ENCODE measurements at regions not wholly inside any gene's neighbourhood (a gene's known extent, or its start where the extent isn't known, plus 50 kb on each side); places are given as distances from the start of the nearest gene placed in this dataset.

DNA sequence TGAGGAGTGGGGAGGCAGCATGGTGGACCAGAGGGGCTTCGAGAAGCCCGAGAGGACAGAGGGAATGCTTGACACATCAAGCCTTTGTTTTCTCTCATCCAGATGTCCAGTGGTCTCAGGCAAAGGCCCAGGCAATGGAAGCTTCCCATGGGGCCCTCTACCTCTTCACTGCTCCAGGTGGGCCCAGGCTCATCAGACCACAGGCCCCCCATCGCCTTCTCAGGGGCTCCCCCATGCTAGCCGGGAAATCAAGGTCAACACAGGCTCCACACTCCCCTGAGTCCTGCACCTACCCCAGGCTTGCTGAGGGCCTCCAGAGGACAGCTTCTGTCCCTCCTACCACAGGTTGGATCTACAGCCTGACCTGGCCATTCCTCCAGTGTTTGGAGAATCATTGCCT, 157.5 kb downstream of the CHST1 start:
- no peaks in the 10 kb centered on the region for H3K36me3 ChIP-seq (ENCODE audit: control insufficient read depth in 2 of 2, insufficient read depth in 2 of 2, low read length in 2 of 2)
- H3K4me1 ChIP-seq (ENCODE audit: control insufficient read depth in 2 of 2, insufficient read depth in 2 of 2, low read length in 2 of 2): no peaks in the 10 kb centered on the region
- H3K9ac ChIP-seq (ENCODE audit: low read depth in 1 of 2, low read length in 2 of 2): no peak overlapping the region
- H3K27me3 ChIP-seq (ENCODE audit: control insufficient read depth in 2 of 2, insufficient read depth in 2 of 2, low read length in 2 of 2): peaks cover 0 to 2% of the 10 kb centered on the region in 2 donors
- H3K4me3 ChIP-seq (ENCODE audit: low read length in 2 of 2): no peak overlapping the region
- no peaks in the 10 kb centered on the region for H3K9me3 ChIP-seq (ENCODE audit: control insufficient read depth in 2 of 2, low read length in 2 of 2)
- H3K27ac ChIP-seq (ENCODE audit: low read depth in 2 of 2, low read length in 2 of 2): no peak overlapping the region

DNA sequence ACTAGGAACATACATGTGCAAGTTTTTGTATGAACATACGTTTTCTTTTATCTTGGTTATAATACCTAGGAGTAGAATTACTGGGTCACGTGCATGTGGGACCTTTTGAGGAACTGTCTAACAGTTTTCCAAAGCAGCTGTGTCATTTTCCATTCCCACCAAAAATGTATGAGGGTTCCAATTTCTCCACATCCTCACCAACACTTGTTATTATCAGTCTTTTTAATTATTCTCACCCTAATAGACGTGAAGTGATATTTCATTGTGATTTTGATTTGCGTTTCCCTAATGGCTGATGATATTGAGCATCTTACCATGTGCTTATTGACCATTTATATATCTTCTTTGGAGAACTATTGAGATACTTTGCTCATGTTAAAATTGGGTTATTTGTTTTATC, 162.1 kb downstream of the CHST1 start:
- Histone ChIP-seq H3K9me3 (ENCODE audit: control insufficient read depth in 2 of 2, low read length in 2 of 2) (no peaks in the 10 kb centered on the region), H3K27me3 (ENCODE audit: control insufficient read depth in 2 of 2, insufficient read depth in 2 of 2, low read length in 2 of 2) (peaks cover 0 to 6% of the 10 kb centered on the region in 2 donors), H3K4me3 (ENCODE audit: low read length in 2 of 2) (no peak overlapping the region), H3K4me1 (ENCODE audit: control insufficient read depth in 2 of 2, insufficient read depth in 2 of 2, low read length in 2 of 2) (no peaks in the 10 kb centered on the region), H3K36me3 (ENCODE audit: control insufficient read depth in 2 of 2, insufficient read depth in 2 of 2, low read length in 2 of 2) (no peaks in the 10 kb centered on the region), H3K27ac (ENCODE audit: low read depth in 2 of 2, low read length in 2 of 2) (no peak overlapping the region), H3K9ac (ENCODE audit: low read depth in 1 of 2, low read length in 2 of 2) (no peak overlapping the region)

DNA sequence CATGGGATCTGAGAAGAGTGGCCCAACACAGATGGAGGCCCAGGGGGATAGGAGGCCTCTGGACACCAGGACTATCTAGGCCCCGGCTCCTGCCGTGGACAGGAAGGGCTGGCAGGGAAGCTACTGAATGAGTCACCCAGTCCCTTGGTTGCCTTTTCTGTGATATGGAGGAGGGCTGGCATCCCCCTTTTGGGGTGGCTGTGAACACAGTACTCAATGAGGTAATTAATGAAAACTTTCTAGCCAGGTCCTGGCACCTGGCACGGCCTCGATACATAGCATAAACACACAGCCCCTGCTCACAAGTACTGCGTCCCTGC, 163.2 kb downstream of the CHST1 start:
- no peaks in the 10 kb centered on the region for H3K4me1 ChIP-seq (ENCODE audit: control insufficient read depth in 2 of 2, insufficient read depth in 2 of 2, low read length in 2 of 2)
- H3K27ac ChIP-seq (ENCODE audit: low read depth in 2 of 2, low read length in 2 of 2): no peak overlapping the region
- H3K9ac ChIP-seq (ENCODE audit: low read depth in 1 of 2, low read length in 2 of 2): no peak overlapping the region
- H3K36me3 ChIP-seq (ENCODE audit: control insufficient read depth in 2 of 2, insufficient read depth in 2 of 2, low read length in 2 of 2): no peaks in the 10 kb centered on the region
- peaks cover 0 to 4% of the 10 kb centered on the region in 2 donors for H3K27me3 ChIP-seq (ENCODE audit: control insufficient read depth in 2 of 2, insufficient read depth in 2 of 2, low read length in 2 of 2)
- H3K4me3 ChIP-seq (ENCODE audit: low read length in 2 of 2): no peak overlapping the region
- no peaks in the 10 kb centered on the region for H3K9me3 ChIP-seq (ENCODE audit: control insufficient read depth in 2 of 2, low read length in 2 of 2)

DNA sequence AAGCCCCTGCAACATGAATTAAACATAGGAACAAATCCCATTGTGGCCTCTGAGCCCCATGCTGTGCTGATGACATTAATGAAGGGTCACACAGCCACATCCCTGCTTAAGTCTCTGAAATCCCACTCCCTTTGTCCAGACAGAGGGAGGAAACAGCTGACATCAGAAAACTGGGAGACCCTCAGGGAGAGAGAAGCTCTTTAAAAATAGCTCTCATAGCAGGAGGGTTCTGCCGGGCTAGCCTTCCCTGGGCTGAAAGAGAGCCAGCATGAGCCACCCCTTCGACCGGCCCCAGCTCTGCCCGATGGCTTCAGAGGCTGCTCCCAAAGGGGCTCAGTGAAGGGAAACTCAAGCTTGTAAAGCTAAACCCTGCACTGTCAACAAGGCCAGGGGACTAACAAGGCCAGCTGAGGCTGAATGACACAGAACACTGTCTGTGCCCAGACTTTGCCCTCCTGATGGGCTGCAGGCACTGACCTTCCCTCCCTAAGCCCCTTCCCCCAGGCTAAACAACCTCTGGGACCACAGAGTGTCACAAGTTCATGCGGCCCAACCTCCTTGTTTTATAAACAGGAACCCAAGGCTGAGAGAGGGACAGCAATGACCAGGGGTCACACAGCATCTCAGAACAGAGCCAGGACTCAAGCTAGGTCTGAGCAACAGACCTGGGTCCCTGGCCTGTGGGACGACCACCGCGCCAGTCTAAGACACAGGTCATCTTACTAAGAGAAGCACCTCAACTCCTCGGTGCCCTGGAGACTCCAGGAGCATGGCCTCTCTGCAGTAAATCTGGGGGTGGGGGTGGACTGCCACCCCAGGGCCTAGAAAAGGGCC, 163.8 kb downstream of the CHST1 start:
- no peak overlapping the region for H3K27ac ChIP-seq (ENCODE audit: low read depth in 2 of 2, low read length in 2 of 2)
- H3K27me3 ChIP-seq (ENCODE audit: control insufficient read depth in 2 of 2, insufficient read depth in 2 of 2, low read length in 2 of 2): peaks cover 0 to 4% of the 10 kb centered on the region in 2 donors
- no peaks in the 10 kb centered on the region for H3K4me1 ChIP-seq (ENCODE audit: control insufficient read depth in 2 of 2, insufficient read depth in 2 of 2, low read length in 2 of 2)

DNA sequence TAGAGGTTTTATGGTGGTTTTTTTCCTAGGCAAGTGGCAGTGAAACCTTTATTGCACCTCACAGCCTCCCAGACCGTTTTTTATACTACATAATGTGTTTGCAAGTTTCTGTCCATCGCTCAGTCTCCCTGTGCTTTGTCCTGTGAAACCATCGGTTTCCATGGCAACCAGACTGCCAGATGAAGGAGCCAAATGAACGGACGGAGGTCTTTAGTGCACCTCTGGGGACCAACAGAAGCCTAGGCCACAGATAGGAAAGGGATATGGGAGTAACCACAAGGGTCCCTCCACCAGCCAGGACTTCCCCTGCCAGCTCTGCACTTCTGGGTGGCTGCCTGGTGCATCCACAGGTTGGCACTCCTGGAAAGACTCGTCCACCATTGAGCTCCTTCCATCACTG, 165.0 kb downstream of the CHST1 start:
- no peaks in the 10 kb centered on the region for H3K36me3 ChIP-seq (ENCODE audit: control insufficient read depth in 2 of 2, insufficient read depth in 2 of 2, low read length in 2 of 2)
- no peaks in the 10 kb centered on the region for H3K9me3 ChIP-seq (ENCODE audit: control insufficient read depth in 2 of 2, low read length in 2 of 2)
- no peak overlapping the region for H3K9ac ChIP-seq (ENCODE audit: low read depth in 1 of 2, low read length in 2 of 2)
- H3K27ac ChIP-seq (ENCODE audit: low read depth in 2 of 2, low read length in 2 of 2): no peak overlapping the region
- no peak overlapping the region for H3K4me3 ChIP-seq (ENCODE audit: low read length in 2 of 2)
- H3K4me1 ChIP-seq (ENCODE audit: control insufficient read depth in 2 of 2, insufficient read depth in 2 of 2, low read length in 2 of 2): no peaks in the 10 kb centered on the region
- H3K27me3 ChIP-seq (ENCODE audit: control insufficient read depth in 2 of 2, insufficient read depth in 2 of 2, low read length in 2 of 2): peaks cover 0 to 4% of the 10 kb centered on the region in 2 donors

More for the DNA sequence above, 163.8 kb downstream of the CHST1 start:
- Histone ChIP-seq H3K4me3 (ENCODE audit: low read length in 2 of 2) (no peak overlapping the region), H3K9ac (ENCODE audit: low read depth in 1 of 2, low read length in 2 of 2) (no peak overlapping the region), H3K9me3 (ENCODE audit: control insufficient read depth in 2 of 2, low read length in 2 of 2) (no peaks in the 10 kb centered on the region), H3K36me3 (ENCODE audit: control insufficient read depth in 2 of 2, insufficient read depth in 2 of 2, low read length in 2 of 2) (no peaks in the 10 kb centered on the region)

DNA sequence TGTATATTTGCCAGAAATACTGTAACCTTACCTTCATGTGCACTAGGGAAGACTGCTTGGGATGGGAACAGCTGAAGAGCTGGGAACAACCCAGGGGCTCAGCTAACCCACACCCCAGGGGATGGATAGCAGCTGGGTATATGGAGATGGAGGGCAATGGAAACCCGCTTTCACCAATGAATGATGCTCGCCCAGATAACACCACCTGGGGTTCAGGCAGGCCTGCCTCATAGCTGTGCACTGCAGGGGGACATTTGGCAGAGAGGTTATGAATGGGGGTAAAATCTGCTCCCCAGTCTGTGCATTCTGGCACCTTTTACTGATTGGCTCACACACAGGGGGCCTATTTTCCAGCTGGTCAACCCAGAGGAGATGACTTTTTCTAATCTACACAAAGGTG, 170.7 kb downstream of the CHST1 start:
- Histone ChIP-seq H3K36me3 (ENCODE audit: control insufficient read depth in 2 of 2, insufficient read depth in 2 of 2, low read length in 2 of 2) (no peaks in the 10 kb centered on the region), H3K27me3 (ENCODE audit: control insufficient read depth in 2 of 2, insufficient read depth in 2 of 2, low read length in 2 of 2) (peaks cover 0 to 6% of the 10 kb centered on the region in 2 donors), H3K9me3 (ENCODE audit: control insufficient read depth in 2 of 2, low read length in 2 of 2) (no peaks in the 10 kb centered on the region), H3K4me1 (ENCODE audit: control insufficient read depth in 2 of 2, insufficient read depth in 2 of 2, low read length in 2 of 2) (no peaks in the 10 kb centered on the region), H3K9ac (ENCODE audit: low read depth in 1 of 2, low read length in 2 of 2) (no peak overlapping the region), H3K4me3 (ENCODE audit: low read length in 2 of 2) (no peak overlapping the region), H3K27ac (ENCODE audit: low read depth in 2 of 2, low read length in 2 of 2) (no peak overlapping the region)

DNA sequence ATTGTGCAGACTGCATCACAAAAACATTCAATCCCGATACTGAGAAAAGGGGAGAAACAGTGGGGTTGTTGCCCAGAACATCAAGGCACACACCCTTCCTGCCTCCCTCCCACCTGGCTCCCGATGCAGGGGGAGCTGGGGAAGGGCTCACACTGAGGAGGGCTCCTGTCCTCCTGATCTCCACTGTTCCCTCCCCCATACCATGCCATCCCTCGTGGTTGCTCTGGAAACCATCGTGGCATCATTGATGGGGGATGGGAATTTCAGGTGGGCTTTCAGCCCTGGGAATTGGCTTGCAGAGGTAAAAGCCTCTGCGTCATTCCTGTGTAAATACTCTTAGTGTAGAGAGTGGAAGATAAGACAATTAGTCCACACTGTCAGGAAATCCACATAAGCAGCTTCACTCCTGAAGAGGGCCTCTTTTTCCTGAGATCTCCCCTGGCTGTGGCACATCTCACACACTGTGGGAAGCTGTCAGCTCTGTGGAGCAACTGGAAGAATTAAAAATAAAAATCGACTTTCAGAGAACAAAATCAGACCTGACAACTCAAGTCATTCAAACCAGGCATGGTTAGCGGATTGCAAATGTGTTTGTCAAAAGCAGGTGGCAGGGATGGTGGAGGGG, 176.0 kb downstream of the CHST1 start:
- peaks cover 0 to 4% of the 10 kb centered on the region in 2 donors for H3K27me3 ChIP-seq (ENCODE audit: control insufficient read depth in 2 of 2, insufficient read depth in 2 of 2, low read length in 2 of 2)
- H3K27ac ChIP-seq (ENCODE audit: low read depth in 2 of 2, low read length in 2 of 2): no peak overlapping the region
- no peaks in the 10 kb centered on the region for H3K9me3 ChIP-seq (ENCODE audit: control insufficient read depth in 2 of 2, low read length in 2 of 2)
- no peak overlapping the region for H3K4me3 ChIP-seq (ENCODE audit: low read length in 2 of 2)
- H3K9ac ChIP-seq (ENCODE audit: low read depth in 1 of 2, low read length in 2 of 2): no peak overlapping the region
- no peaks in the 10 kb centered on the region for H3K36me3 ChIP-seq (ENCODE audit: control insufficient read depth in 2 of 2, insufficient read depth in 2 of 2, low read length in 2 of 2)
- no peaks in the 10 kb centered on the region for H3K4me1 ChIP-seq (ENCODE audit: control insufficient read depth in 2 of 2, insufficient read depth in 2 of 2, low read length in 2 of 2)

DNA sequence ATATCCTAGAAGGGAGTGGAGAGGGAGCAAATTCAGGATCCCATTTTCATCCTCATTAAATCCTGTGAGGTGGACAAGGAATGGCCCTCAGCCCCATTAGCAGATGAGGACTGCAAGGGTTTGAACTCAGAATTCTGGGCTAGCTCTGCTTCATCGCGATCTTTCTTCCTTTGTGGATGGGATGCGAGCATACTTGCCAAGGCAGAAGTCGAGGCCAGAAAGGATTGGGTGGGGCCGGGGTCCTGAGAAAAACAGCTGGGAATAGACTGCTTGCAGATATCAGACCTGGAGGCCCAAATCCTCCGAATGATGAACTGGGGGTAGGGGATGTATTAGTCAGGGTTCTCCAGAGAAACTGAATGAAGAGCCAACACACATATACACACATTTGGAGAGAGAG, 179.0 kb downstream of the CHST1 start:
- Histone ChIP-seq H3K9me3 (ENCODE audit: control insufficient read depth in 2 of 2, low read length in 2 of 2) (no peaks in the 10 kb centered on the region), H3K4me3 (ENCODE audit: low read length in 2 of 2) (no peak overlapping the region), H3K4me1 (ENCODE audit: control insufficient read depth in 2 of 2, insufficient read depth in 2 of 2, low read length in 2 of 2) (no peaks in the 10 kb centered on the region), H3K27ac (ENCODE audit: low read depth in 2 of 2, low read length in 2 of 2) (no peak overlapping the region), H3K9ac (ENCODE audit: low read depth in 1 of 2, low read length in 2 of 2) (no peak overlapping the region), H3K27me3 (ENCODE audit: control insufficient read depth in 2 of 2, insufficient read depth in 2 of 2, low read length in 2 of 2) (peaks cover 1 to 9% of the 10 kb centered on the region in 2 donors), H3K36me3 (ENCODE audit: control insufficient read depth in 2 of 2, insufficient read depth in 2 of 2, low read length in 2 of 2) (no peaks in the 10 kb centered on the region)

DNA sequence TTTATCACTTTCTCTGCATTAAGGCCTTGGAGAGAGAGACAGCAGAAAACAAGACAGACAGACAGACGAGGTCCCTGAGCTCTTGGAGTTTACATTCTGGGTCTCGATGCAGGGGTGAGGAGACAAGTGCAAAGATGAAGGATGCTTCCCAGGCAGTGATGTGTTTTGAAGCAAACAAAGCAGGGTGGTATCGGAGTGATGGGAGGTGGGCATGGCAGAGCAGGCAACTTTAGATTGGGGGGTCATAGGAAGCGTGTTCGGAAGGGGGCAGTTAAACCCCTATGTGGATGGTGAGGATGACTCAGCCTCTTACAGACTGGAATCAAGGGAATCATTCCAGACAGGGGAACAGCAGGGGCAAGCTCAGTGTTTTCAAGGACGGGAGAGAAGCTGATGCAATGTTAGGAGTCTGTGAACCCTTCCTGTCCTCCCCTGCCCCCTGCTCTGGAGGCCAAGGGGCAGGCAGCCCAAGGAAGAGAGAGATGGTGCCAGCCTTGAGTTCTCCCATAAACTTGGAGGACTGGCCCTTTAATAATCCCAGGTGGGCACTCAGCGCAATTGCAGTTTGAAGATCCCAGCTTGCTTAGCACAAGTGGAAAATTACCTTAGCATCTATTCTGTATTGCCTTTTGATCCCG, 180.2 kb downstream of the CHST1 start:
- Histone ChIP-seq H3K27me3 (ENCODE audit: control insufficient read depth in 2 of 2, insufficient read depth in 2 of 2, low read length in 2 of 2) (peaks cover 4 to 8% of the 10 kb centered on the region in 2 donors), H3K36me3 (ENCODE audit: control insufficient read depth in 2 of 2, insufficient read depth in 2 of 2, low read length in 2 of 2) (no peaks in the 10 kb centered on the region), H3K9ac (ENCODE audit: low read depth in 1 of 2, low read length in 2 of 2) (no peak overlapping the region), H3K4me3 (ENCODE audit: low read length in 2 of 2) (no peak overlapping the region), H3K9me3 (ENCODE audit: control insufficient read depth in 2 of 2, low read length in 2 of 2) (no peaks in the 10 kb centered on the region), H3K4me1 (ENCODE audit: control insufficient read depth in 2 of 2, insufficient read depth in 2 of 2, low read length in 2 of 2) (no peaks in the 10 kb centered on the region), H3K27ac (ENCODE audit: low read depth in 2 of 2, low read length in 2 of 2) (no peak overlapping the region)

DNA sequence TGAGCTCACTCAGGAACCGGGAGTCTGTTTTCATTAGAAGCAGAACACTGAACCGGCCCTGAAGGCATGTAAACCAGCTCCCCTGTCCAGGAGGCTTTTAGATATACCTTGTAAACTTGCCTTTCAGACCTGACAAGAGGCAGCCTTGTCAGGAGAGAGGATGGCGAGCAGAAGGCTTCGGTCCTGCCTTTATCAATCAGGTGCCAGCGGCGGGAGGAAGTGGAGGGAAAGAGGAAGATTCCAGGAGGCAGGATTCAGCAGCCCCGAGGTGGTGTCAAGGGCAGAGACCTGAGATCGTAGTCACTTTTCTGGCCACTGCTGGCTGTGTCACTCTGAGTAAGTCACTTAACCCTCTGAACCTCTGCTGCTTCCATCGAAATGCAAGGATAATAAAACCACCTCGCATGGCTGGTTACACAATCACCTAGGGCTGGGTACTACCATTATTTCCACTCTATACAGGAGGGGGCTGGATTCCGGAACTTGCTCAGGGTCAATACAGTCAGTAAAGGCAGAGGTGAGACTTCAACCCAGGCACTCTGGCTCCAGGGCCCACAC, 181.0 kb downstream of the CHST1 start:
- Histone ChIP-seq H3K4me3 (ENCODE audit: low read length in 2 of 2) (no peak overlapping the region), H3K9me3 (ENCODE audit: control insufficient read depth in 2 of 2, low read length in 2 of 2) (no peaks in the 10 kb centered on the region), H3K9ac (ENCODE audit: low read depth in 1 of 2, low read length in 2 of 2) (no peak overlapping the region), H3K27me3 (ENCODE audit: control insufficient read depth in 2 of 2, insufficient read depth in 2 of 2, low read length in 2 of 2) (peaks cover 4 to 7% of the 10 kb centered on the region in 2 donors), H3K4me1 (ENCODE audit: control insufficient read depth in 2 of 2, insufficient read depth in 2 of 2, low read length in 2 of 2) (no peaks in the 10 kb centered on the region), H3K36me3 (ENCODE audit: control insufficient read depth in 2 of 2, insufficient read depth in 2 of 2, low read length in 2 of 2) (no peaks in the 10 kb centered on the region), H3K27ac (ENCODE audit: low read depth in 2 of 2, low read length in 2 of 2) (no peak overlapping the region)
